ENCODE measurements at regions not wholly inside any gene's neighbourhood (a gene's known extent, or its start where the extent isn't known, plus 50 kb on each side); places are given as distances from the start of the nearest gene placed in this dataset.

DNA sequence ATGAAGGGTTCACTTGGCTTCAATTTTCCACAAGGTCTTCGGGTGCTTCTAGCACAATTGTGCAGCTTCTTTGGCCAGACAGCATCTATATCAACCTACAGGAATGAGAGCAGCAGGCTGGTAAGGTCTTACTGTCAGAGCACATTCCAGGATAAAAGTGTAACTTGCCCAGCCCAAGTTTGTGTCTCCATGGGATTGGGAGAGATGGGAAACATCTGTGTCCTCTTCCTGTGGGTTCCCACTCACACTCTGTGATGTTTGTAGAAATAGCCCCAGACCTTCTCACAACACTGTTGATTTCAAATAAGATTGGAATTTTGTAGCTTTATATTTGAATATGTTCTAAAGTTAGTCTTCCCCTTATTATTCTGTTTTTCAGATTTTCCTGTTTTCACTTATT is 83.4 kb upstream of the RGS17 start:
- H3K4me1 ChIP-seq (ENCODE audit: control insufficient read depth in 4 of 4, insufficient read depth in 4 of 4, low read length in 3 of 4): no peaks in the 10 kb centered on the region
- H3K4me3 ChIP-seq (ENCODE audit: low read depth in 1 of 3, low read length in 3 of 3): no peak overlapping the region
- H3K36me3 ChIP-seq (ENCODE audit: control insufficient read depth in 4 of 4, insufficient read depth in 3 of 4, low read depth in 1 of 4, low read length in 3 of 4): no peaks in the 10 kb centered on the region
- H3K27ac ChIP-seq (ENCODE audit: low read depth in 1 of 2, low read length in 2 of 2): no peak overlapping the region
- no peaks in the 10 kb centered on the region for H3K9me3 ChIP-seq (ENCODE audit: control insufficient read depth in 4 of 4, low read length in 3 of 4)
- no peak for DNase-seq (ENCODE audit: low spot score)
- TF ChIP-seq GABPA (IDR thresholded peaks at IDR 0.05 in 1 of 2, conservative IDR thresholded peaks at IDR 0.05 in 1 of 2): no peak
- TF ChIP-seq, protein P1, sequence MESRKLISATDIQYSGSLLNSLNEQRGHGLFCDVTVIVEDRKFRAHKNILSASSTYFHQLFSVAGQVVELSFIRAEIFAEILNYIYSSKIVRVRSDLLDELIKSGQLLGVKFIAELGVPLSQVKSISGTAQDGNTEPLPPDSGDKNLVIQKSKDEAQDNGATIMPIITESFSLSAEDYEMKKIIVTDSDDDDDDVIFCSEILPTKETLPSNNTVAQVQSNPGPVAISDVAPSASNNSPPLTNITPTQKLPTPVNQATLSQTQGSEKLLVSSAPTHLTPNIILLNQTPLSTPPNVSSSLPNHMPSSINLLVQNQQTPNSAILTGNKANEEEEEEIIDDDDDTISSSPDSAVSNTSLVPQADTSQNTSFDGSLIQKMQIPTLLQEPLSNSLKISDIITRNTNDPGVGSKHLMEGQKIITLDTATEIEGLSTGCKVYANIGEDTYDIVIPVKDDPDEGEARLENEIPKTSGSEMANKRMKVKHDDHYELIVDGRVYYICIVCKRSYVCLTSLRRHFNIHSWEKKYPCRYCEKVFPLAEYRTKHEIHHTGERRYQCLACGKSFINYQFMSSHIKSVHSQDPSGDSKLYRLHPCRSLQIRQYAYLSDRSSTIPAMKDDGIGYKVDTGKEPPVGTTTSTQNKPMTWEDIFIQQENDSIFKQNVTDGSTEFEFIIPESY (IDR thresholded peaks at IDR 0.05): no peak
- no peak for TF ChIP-seq HNF4G (IDR thresholded peaks at IDR 0.05)
- TF ChIP-seq, protein P2, sequence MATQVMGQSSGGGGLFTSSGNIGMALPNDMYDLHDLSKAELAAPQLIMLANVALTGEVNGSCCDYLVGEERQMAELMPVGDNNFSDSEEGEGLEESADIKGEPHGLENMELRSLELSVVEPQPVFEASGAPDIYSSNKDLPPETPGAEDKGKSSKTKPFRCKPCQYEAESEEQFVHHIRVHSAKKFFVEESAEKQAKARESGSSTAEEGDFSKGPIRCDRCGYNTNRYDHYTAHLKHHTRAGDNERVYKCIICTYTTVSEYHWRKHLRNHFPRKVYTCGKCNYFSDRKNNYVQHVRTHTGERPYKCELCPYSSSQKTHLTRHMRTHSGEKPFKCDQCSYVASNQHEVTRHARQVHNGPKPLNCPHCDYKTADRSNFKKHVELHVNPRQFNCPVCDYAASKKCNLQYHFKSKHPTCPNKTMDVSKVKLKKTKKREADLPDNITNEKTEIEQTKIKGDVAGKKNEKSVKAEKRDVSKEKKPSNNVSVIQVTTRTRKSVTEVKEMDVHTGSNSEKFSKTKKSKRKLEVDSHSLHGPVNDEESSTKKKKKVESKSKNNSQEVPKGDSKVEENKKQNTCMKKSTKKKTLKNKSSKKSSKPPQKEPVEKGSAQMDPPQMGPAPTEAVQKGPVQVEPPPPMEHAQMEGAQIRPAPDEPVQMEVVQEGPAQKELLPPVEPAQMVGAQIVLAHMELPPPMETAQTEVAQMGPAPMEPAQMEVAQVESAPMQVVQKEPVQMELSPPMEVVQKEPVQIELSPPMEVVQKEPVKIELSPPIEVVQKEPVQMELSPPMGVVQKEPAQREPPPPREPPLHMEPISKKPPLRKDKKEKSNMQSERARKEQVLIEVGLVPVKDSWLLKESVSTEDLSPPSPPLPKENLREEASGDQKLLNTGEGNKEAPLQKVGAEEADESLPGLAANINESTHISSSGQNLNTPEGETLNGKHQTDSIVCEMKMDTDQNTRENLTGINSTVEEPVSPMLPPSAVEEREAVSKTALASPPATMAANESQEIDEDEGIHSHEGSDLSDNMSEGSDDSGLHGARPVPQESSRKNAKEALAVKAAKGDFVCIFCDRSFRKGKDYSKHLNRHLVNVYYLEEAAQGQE (IDR thresholded peaks at IDR 0.05): no peak
- TF ChIP-seq JUND (IDR thresholded peaks at IDR 0.05): no peak
- TF ChIP-seq NR2F2 (IDR thresholded peaks at IDR 0.05): no peak
- no peak for TF ChIP-seq SP1 (IDR thresholded peaks at IDR 0.05)
- TF ChIP-seq HNF4A (conservative IDR thresholded peaks at IDR 0.05): no peak
- TF ChIP-seq EGR1 (IDR thresholded peaks at IDR 0.05; ENCODE audit: low read depth in 2 of 2): no peak
- TF ChIP-seq, protein P3, sequence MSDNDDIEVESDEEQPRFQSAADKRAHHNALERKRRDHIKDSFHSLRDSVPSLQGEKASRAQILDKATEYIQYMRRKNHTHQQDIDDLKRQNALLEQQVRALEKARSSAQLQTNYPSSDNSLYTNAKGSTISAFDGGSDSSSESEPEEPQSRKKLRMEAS (IDR thresholded peaks at IDR 0.05): no peak
- TF ChIP-seq YY1 (IDR thresholded peaks at IDR 0.05): no peak
- no peak for TF ChIP-seq RAD21 (IDR thresholded peaks at IDR 0.05)
- TF ChIP-seq, protein P4, sequence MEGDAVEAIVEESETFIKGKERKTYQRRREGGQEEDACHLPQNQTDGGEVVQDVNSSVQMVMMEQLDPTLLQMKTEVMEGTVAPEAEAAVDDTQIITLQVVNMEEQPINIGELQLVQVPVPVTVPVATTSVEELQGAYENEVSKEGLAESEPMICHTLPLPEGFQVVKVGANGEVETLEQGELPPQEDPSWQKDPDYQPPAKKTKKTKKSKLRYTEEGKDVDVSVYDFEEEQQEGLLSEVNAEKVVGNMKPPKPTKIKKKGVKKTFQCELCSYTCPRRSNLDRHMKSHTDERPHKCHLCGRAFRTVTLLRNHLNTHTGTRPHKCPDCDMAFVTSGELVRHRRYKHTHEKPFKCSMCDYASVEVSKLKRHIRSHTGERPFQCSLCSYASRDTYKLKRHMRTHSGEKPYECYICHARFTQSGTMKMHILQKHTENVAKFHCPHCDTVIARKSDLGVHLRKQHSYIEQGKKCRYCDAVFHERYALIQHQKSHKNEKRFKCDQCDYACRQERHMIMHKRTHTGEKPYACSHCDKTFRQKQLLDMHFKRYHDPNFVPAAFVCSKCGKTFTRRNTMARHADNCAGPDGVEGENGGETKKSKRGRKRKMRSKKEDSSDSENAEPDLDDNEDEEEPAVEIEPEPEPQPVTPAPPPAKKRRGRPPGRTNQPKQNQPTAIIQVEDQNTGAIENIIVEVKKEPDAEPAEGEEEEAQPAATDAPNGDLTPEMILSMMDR (IDR thresholded peaks at IDR 0.05; ENCODE audit: low read depth, low read length, missing input control): no peak
- TF ChIP-seq TAF1 (conservative IDR thresholded peaks at IDR 0.05): no peak
- no peak for TF ChIP-seq FOXA1 (IDR thresholded peaks at IDR 0.05)
- WGBS: 58% methylated on average over 1 of the region's 1 CpG
- H3K9ac ChIP-seq (ENCODE audit: low read depth in 1 of 2, low read length in 2 of 2): no peak overlapping the region
- peaks cover 0 to 8% (median 0%) of the 10 kb centered on the region in 4 donors for H3K27me3 ChIP-seq (ENCODE audit: control insufficient read depth in 4 of 4, insufficient read depth in 4 of 4, low read length in 3 of 4)

DNA sequence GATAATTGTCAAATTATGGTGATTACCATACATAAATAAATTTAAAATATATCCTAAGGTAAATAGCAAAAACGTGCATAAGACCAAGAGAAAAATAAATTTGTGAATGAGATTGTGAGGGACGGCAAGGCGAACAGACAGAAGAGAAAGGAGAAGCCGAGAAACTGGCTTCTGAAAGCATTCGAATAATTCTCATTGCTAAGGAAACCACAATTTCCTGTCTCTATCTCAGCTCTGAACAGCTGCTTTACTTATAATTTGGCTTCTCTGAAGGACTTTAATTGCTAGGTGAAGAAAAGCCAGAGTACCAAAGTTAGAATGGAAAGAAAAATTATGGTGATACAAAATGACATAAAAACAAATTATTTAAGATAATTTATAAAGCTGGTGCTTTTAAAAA is 79.0 kb upstream of the RGS17 start:
- 38% methylated on average over 5 of the region's 5 CpGs for WGBS
- H3K36me3 ChIP-seq (ENCODE audit: control insufficient read depth in 4 of 4, insufficient read depth in 3 of 4, low read depth in 1 of 4, low read length in 3 of 4): no peaks in the 10 kb centered on the region
- H3K27me3 ChIP-seq (ENCODE audit: control insufficient read depth in 4 of 4, insufficient read depth in 4 of 4, low read length in 3 of 4): peaks cover 0 to 3% (median 0%) of the 10 kb centered on the region in 4 donors
- H3K9ac ChIP-seq (ENCODE audit: low read depth in 1 of 2, low read length in 2 of 2): no peak overlapping the region
- no peak overlapping the region for H3K27ac ChIP-seq (ENCODE audit: low read depth in 1 of 2, low read length in 2 of 2)
- no peak for TF ChIP-seq EGR1 (IDR thresholded peaks at IDR 0.05; ENCODE audit: low read depth in 2 of 2)
- TF ChIP-seq, protein P1 (IDR thresholded peaks at IDR 0.05): no peak
- TF ChIP-seq, protein P2 (IDR thresholded peaks at IDR 0.05): no peak
- TF ChIP-seq FOXA2 (IDR thresholded peaks at IDR 0.05): no peak
- no peak for TF ChIP-seq NR2F2 (IDR thresholded peaks at IDR 0.05)
- no peak for TF ChIP-seq SP1 (IDR thresholded peaks at IDR 0.05)
- TF ChIP-seq, protein P3 (IDR thresholded peaks at IDR 0.05): no peak
- TF ChIP-seq HNF4G (IDR thresholded peaks at IDR 0.05): no peak
- no peak for TF ChIP-seq JUND (IDR thresholded peaks at IDR 0.05)
- TF ChIP-seq, protein P5, sequence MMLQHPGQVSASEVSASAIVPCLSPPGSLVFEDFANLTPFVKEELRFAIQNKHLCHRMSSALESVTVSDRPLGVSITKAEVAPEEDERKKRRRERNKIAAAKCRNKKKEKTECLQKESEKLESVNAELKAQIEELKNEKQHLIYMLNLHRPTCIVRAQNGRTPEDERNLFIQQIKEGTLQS (IDR thresholded peaks at IDR 0.05): no peak
- no peak for TF ChIP-seq YY1 (IDR thresholded peaks at IDR 0.05)
- TF ChIP-seq RXRA (IDR thresholded peaks at IDR 0.05): no peak
- H3K9me3 ChIP-seq (ENCODE audit: control insufficient read depth in 4 of 4, low read length in 3 of 4): no peaks in the 10 kb centered on the region
- H3K4me3 ChIP-seq (ENCODE audit: low read depth in 1 of 3, low read length in 3 of 3): no peak overlapping the region
- H3K4me1 ChIP-seq (ENCODE audit: control insufficient read depth in 4 of 4, insufficient read depth in 4 of 4, low read length in 3 of 4): no peaks in the 10 kb centered on the region
- DNase-seq (ENCODE audit: low spot score): no peak
